Gastroesophageal sphincter (tissue), 3 donors: ENCODE measurements at regions not wholly inside any gene's neighbourhood (a gene's known extent, or its start where the extent isn't known, plus 50 kb on each side); places are given as distances from the start of the nearest gene placed in this dataset.

ENCODE experiments used
- EP300 ChIP-seq: sonication (generic); formaldehyde crosslinking; IDR thresholded peaks from one replicate; pipeline ENCODE4 v1.6.1; 2017; ENCODE audit warnings: antibody characterized with exemption, mild to moderate bottlenecking
- POLR2A ChIP-seq, 2 donors: fragments of 450-650 bp; IDR thresholded peaks; one replicate each; pipeline ENCODE4 v1.6.1; 2017; ENCODE audit warnings: antibody characterized with exemption in 2 of 2, mild to moderate bottlenecking in 2 of 2, moderate library complexity in 1 of 2
- POLR2AphosphoS5 ChIP-seq: sonication (generic); formaldehyde crosslinking; IDR thresholded peaks from one replicate; pipeline ENCODE4 v1.6.1; 2017; ENCODE audit warnings: antibody characterized with exemption
- TF ChIP-seq, protein P1 (sequence below), 4 experiments: fragments of 200-600 bp in 2 of 4; fragments of 450-650 bp in 2 of 4; sonication (generic) in 1 of 4; IDR thresholded peaks; one replicate each; pipeline ENCODE4 v1.5.1; 2017 to 2019; ENCODE audit warnings: antibody characterized with exemption in 4 of 4, mild to moderate bottlenecking in 2 of 4, moderate library complexity in 2 of 4

DNA sequence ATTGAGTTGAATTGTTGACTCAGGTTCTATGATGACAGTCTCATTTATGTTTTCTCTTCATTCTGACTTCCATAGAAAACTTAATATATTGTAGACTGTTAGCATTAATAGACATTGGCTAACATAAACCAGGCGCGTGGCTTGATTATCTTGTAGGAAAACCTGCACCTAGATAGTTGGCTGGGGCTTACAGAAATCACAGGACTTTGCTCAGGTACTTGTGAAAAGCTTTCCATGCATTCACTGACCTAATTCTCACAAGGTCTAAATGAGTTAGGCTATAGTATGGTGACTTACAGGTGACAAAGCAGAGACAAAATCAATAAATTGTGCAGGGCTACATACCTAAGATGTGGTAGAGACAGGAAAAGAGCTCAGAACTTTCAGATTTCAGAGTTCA is 212.8 kb downstream of the GPAT3 start:
- TF ChIP-seq EP300 (no peak), POLR2A (IDR thresholded peaks at IDR 0.05) (no peak), POLR2AphosphoS5 (no peak)
- TF ChIP-seq, protein P1, sequence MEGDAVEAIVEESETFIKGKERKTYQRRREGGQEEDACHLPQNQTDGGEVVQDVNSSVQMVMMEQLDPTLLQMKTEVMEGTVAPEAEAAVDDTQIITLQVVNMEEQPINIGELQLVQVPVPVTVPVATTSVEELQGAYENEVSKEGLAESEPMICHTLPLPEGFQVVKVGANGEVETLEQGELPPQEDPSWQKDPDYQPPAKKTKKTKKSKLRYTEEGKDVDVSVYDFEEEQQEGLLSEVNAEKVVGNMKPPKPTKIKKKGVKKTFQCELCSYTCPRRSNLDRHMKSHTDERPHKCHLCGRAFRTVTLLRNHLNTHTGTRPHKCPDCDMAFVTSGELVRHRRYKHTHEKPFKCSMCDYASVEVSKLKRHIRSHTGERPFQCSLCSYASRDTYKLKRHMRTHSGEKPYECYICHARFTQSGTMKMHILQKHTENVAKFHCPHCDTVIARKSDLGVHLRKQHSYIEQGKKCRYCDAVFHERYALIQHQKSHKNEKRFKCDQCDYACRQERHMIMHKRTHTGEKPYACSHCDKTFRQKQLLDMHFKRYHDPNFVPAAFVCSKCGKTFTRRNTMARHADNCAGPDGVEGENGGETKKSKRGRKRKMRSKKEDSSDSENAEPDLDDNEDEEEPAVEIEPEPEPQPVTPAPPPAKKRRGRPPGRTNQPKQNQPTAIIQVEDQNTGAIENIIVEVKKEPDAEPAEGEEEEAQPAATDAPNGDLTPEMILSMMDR (IDR thresholded peaks at IDR 0.05) = no peak
